NCI-H460 (cell line): ENCODE measurements at regions not wholly inside any gene's neighbourhood (a gene's known extent, or its start where the extent isn't known, plus 50 kb on each side); places are given as distances from the start of the nearest gene placed in this dataset.

Source experiments
- DNase-seq: peaks from one replicate; pipeline ENCODE4 v3.0.0-alpha.2; 2016; ENCODE audit warnings: low read depth; ENCODE audit errors: extremely low read depth

- DNase-seq, result no peak
Measured at GRCh38 chr10:35743351-35743750, 101.3 kb upstream of the FZD8 start.

- no peak for DNase-seq
Measured at GRCh38 chr10:35739998-35740397, 97.9 kb upstream of the FZD8 start.

- no peak for DNase-seq
Measured at GRCh38 chr10:35735412-35735811, 93.3 kb upstream of the FZD8 start.

GRCh38 chr10:35731828-35732227, 89.7 kb upstream of the FZD8 start:
- no peak for DNase-seq

GRCh38 chr10:35728341-35728740, 86.2 kb upstream of the FZD8 start:
- no peak for DNase-seq

- no peak for DNase-seq
Measured at GRCh38 chr10:35726846-35727245, 84.8 kb upstream of the FZD8 start.

- no peak for DNase-seq
Measured at GRCh38 chr10:35723992-35724391, 81.9 kb upstream of the FZD8 start.

- DNase-seq, result no peak
Measured at GRCh38 chr10:35723059-35723458, 81.0 kb upstream of the FZD8 start.

GRCh38 chr10:35722636-35723035, 80.5 kb upstream of the FZD8 start:
- DNase-seq, result no peak

- DNase-seq, result no peak
Measured at GRCh38 chr10:35722226-35722625, 80.1 kb upstream of the FZD8 start.

GRCh38 chr10:35720366-35720765, 78.3 kb upstream of the FZD8 start:
- no peak for DNase-seq

- DNase-seq, result no peak
Measured at GRCh38 chr10:35716776-35717175, 74.7 kb upstream of the FZD8 start.

GRCh38 chr10:35712486-35712885, 70.4 kb upstream of the FZD8 start:
- DNase-seq, result no peak

GRCh38 chr10:35711615-35712411, 69.7 kb upstream of the FZD8 start:
- DNase-seq, result no peak

GRCh38 chr10:35707642-35708425, 65.7 kb upstream of the FZD8 start:
- no peak for DNase-seq

- DNase-seq, result no peak
Measured at GRCh38 chr10:35706959-35707358, 64.9 kb upstream of the FZD8 start.

GRCh38 chr10:35705671-35706070, 63.6 kb upstream of the FZD8 start:
- DNase-seq, result no peak

- no peak for DNase-seq
Measured at GRCh38 chr10:35705051-35705450, 63.0 kb upstream of the FZD8 start.

GRCh38 chr10:35704401-35704800, 62.3 kb upstream of the FZD8 start:
- DNase-seq, result no peak

GRCh38 chr10:35700487-35700882, 58.4 kb upstream of the FZD8 start:
- no peak for DNase-seq

GRCh38 chr10:35699848-35700486, 57.9 kb upstream of the FZD8 start:
- DNase-seq, result no peak
